MM.1S (cell line): ENCODE measurements at regions not wholly inside any gene's neighbourhood (a gene's known extent, or its start where the extent isn't known, plus 50 kb on each side); places are given as distances from the start of the nearest gene placed in this dataset.

Source experiments
- DNase-seq: peaks from one replicate; pipeline ENCODE4 v3.0.0-alpha.2; 2015
- H2AFZ ChIP-seq: fragments of 300-600 bp; sonication (generic); 2 replicates; pipeline ENCODE4 v1.6.0; 2016; ENCODE audit warnings: antibody characterized with exemption, low read length
- H3F3A ChIP-seq: fragments of 300-600 bp; sonication (generic); 2 replicates; pipeline ENCODE4 v1.6.1; 2016; ENCODE audit warnings: mild to moderate bottlenecking, antibody characterized with exemption, low read length, moderate library complexity, mixed read lengths; ENCODE audit not compliant: insufficient read depth
- H3K27ac ChIP-seq: fragments of 300-600 bp; sonication (generic); 2 replicates; pipeline ENCODE4 v1.5.1; 2016; ENCODE audit warnings: mild to moderate bottlenecking, low read length
- H3K27me3 ChIP-seq: fragments of 300-600 bp; sonication (generic); replicated peaks from 2 replicates; pipeline ENCODE4 v1.6.0; 2016; ENCODE audit warnings: low read length; ENCODE audit not compliant: insufficient read depth
- H3K36me3 ChIP-seq: fragments of 300-600 bp; sonication (generic); replicated peaks from 2 replicates; pipeline ENCODE4 v1.6.1; 2016; ENCODE audit warnings: mild to moderate bottlenecking, low read length, mixed read lengths; ENCODE audit not compliant: insufficient read depth
- H3K4me1 ChIP-seq: fragments of 300-600 bp; sonication (generic); 2 replicates; pipeline ENCODE4 v1.6.1; 2016; ENCODE audit warnings: low read length, mixed read lengths
- H3K4me2 ChIP-seq: fragments of 300-600 bp; sonication (generic); 2 replicates; pipeline ENCODE4 v1.6.0; 2016; ENCODE audit warnings: low read depth, low read length
- H3K4me3 ChIP-seq: fragments of 300-600 bp; sonication (generic); 2 replicates; pipeline ENCODE4 v1.5.1; 2016; ENCODE audit warnings: low read length, mixed read lengths
- H3K79me2 ChIP-seq: fragments of 300-600 bp; sonication (generic); 2 replicates; pipeline ENCODE4 v1.6.1; 2016; ENCODE audit warnings: mixed run types, low read length, mixed read lengths
- H3K9ac ChIP-seq: fragments of 300-600 bp; sonication (generic); 2 replicates; pipeline ENCODE4 v1.6.1; 2016; ENCODE audit warnings: low read length, mixed read lengths
- H3K9me2 ChIP-seq: fragments of 300-600 bp; sonication (generic); replicated peaks from 2 replicates; pipeline ENCODE4 v1.6.1; 2016; ENCODE audit warnings: mild to moderate bottlenecking, low read length, mixed read lengths; ENCODE audit not compliant: insufficient read depth
- H3K9me3 ChIP-seq: fragments of 300-600 bp; sonication (generic); replicated peaks from 2 replicates; pipeline ENCODE4 v1.6.1; 2016; ENCODE audit warnings: mild to moderate bottlenecking, low read length, mixed read lengths; ENCODE audit not compliant: insufficient read depth
- H4K20me1 ChIP-seq: fragments of 300-600 bp; sonication (generic); 2 replicates; pipeline ENCODE4 v1.6.1; 2016; ENCODE audit warnings: mild to moderate bottlenecking, low read length, moderate library complexity, mixed read lengths; ENCODE audit not compliant: insufficient read depth
- CTCF ChIP-seq: fragments of 300-600 bp; sonication (generic); IDR thresholded peaks from 2 replicates; pipeline ENCODE4 v1.5.1; 2016; ENCODE audit warnings: antibody characterized with exemption, low read length, mixed read lengths
- EZH2 ChIP-seq: fragments of 300-600 bp; sonication (generic); optimal IDR thresholded peaks from 2 replicates; pipeline ENCODE3; 2017; ENCODE audit warnings: low read depth, mild to moderate bottlenecking, antibody characterized with exemption, low read length, mixed read lengths
- EZH2phosphoT487 ChIP-seq: fragments of 300-600 bp; sonication (generic); IDR thresholded peaks from 2 replicates; pipeline ENCODE4 v1.6.1; 2018; ENCODE audit warnings: antibody characterized with exemption, low read length

GRCh38 chr6:43930440-43931154 lies 160.6 kb downstream of the VEGFA start:
- H3K79me2 ChIP-seq: no peaks in the 10 kb centered on the region
- no peak overlapping the region for H2AFZ ChIP-seq
- H3K9ac ChIP-seq: no peak overlapping the region
- H3K4me2 ChIP-seq: no peak overlapping the region
- H3K27me3 ChIP-seq: no peaks in the 10 kb centered on the region
- H3F3A ChIP-seq: no peaks in the 10 kb centered on the region
- no peaks in the 10 kb centered on the region for H4K20me1 ChIP-seq
- no peak overlapping the region for H3K27ac ChIP-seq
- no peaks in the 10 kb centered on the region for H3K36me3 ChIP-seq
- H3K9me3 ChIP-seq: no peaks in the 10 kb centered on the region
- 0 out of 2 replicates have a peak, but pooled peaks cover 6% of the 10 kb centered on the region for H3K4me1 ChIP-seq
- TF ChIP-seq CTCF (no peak), EZH2 (no peak), EZH2phosphoT487 (no peak)
- no peaks in the 10 kb centered on the region for H3K9me2 ChIP-seq
- no peak for DNase-seq
- no peak overlapping the region for H3K4me3 ChIP-seq

- no peak overlapping the region for H3K27ac ChIP-seq
- H3K4me2 ChIP-seq: no peak overlapping the region
- no peaks in the 10 kb centered on the region for H3K79me2 ChIP-seq
- H3K4me3 ChIP-seq: no peak overlapping the region
- no peaks in the 10 kb centered on the region for H3K36me3 ChIP-seq
- no peaks in the 10 kb centered on the region for H4K20me1 ChIP-seq
- no peak for DNase-seq
- H3K9me3 ChIP-seq: no peaks in the 10 kb centered on the region
- H3F3A ChIP-seq: peaks cover 2% of the 10 kb centered on the region; the same call in 1 of the 2 replicates
- H2AFZ ChIP-seq: no peak overlapping the region
- no peaks in the 10 kb centered on the region for H3K27me3 ChIP-seq
- no peak overlapping the region for H3K9ac ChIP-seq
- TF ChIP-seq CTCF (no peak), EZH2 (no peak), EZH2phosphoT487 (no peak)
- no peaks in the 10 kb centered on the region for H3K9me2 ChIP-seq
- H3K4me1 ChIP-seq: peaks cover 8% of the 10 kb centered on the region
Observed at GRCh38 chr6:43929511-43929910, 159.5 kb downstream of the VEGFA start.

GRCh38 chr6:43927532-43928210 lies 157.7 kb downstream of the VEGFA start:
- no peaks in the 10 kb centered on the region for H3K27me3 ChIP-seq
- H2AFZ ChIP-seq: no peak overlapping the region
- no peak overlapping the region for H3K4me3 ChIP-seq
- H3K4me1 ChIP-seq: peaks cover 18% of the 10 kb centered on the region
- H3K4me2 ChIP-seq: no peak overlapping the region
- H3K9ac ChIP-seq: no peak overlapping the region
- no peak overlapping the region for H3K27ac ChIP-seq
- H3K9me2 ChIP-seq: no peaks in the 10 kb centered on the region
- TF ChIP-seq EZH2phosphoT487: no peak
- no peaks in the 10 kb centered on the region for H4K20me1 ChIP-seq
- DNase-seq: no peak
- H3K79me2 ChIP-seq: no peaks in the 10 kb centered on the region
- H3K9me3 ChIP-seq: no peaks in the 10 kb centered on the region
- H3K36me3 ChIP-seq: no peaks in the 10 kb centered on the region
- H3F3A ChIP-seq: peaks cover 4% of the 10 kb centered on the region; the same call in 1 of the 2 replicates
